ENCODE measurements at regions not wholly inside any gene's neighbourhood (a gene's known extent, or its start where the extent isn't known, plus 50 kb on each side); places are given as distances from the start of the nearest gene placed in this dataset.

DNA sequence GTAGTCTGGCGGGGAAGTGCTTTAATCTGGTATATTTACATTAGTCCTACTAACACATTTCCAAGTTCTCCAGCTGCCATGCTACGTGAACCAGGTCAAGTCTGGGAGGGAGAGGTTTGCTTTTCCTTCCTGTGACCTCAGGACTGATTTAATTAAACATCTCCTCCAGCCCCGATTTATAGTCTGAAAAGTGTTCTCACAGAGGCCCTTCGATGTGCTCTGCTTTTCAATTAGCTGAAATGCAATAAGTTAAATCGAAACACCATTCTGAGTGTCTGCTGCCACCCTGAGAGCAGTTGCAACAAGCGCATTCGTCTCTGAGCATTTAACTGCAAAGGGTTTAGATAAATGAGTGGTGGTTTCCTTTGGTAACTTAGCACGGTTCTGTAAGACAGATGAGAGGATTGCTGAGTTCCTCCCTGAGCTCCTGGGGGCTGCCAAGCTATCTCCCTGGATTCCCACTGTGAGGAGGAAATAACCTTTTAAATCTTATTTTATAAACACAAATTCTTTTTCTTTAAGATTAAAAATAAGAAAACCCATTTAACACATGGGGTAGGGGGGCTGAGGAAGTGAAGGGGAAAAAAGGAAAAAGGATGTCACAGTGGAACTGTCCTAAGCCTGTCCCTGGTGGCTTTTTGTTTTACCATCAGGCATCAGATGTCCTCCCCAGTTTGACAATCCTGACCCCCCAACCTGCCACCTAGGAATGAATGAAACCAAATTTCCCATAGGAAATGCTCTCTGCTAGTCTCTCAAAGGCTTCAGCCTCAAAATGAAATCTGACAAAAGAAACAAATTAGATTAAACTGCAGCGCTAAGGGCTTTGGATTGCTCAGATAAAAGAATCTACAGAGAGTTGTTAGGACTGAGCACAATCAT lies 56.5 kb upstream of the CREB1 start:
- peak; percentile 68 for DNase-seq (ENCODE audit: low read depth)
- TF ChIP-seq, protein P1, sequence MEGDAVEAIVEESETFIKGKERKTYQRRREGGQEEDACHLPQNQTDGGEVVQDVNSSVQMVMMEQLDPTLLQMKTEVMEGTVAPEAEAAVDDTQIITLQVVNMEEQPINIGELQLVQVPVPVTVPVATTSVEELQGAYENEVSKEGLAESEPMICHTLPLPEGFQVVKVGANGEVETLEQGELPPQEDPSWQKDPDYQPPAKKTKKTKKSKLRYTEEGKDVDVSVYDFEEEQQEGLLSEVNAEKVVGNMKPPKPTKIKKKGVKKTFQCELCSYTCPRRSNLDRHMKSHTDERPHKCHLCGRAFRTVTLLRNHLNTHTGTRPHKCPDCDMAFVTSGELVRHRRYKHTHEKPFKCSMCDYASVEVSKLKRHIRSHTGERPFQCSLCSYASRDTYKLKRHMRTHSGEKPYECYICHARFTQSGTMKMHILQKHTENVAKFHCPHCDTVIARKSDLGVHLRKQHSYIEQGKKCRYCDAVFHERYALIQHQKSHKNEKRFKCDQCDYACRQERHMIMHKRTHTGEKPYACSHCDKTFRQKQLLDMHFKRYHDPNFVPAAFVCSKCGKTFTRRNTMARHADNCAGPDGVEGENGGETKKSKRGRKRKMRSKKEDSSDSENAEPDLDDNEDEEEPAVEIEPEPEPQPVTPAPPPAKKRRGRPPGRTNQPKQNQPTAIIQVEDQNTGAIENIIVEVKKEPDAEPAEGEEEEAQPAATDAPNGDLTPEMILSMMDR (IDR thresholded peaks at IDR 0.05; ENCODE audit: control insufficient read depth, insufficient read depth, low read depth, low read length, missing control alignments): peak; percentile 86
- H3K4me3 ChIP-seq (ENCODE audit: control insufficient read depth, low read depth, low read length): no peak overlapping the region; the same call in 1 of the 2 replicates

DNA sequence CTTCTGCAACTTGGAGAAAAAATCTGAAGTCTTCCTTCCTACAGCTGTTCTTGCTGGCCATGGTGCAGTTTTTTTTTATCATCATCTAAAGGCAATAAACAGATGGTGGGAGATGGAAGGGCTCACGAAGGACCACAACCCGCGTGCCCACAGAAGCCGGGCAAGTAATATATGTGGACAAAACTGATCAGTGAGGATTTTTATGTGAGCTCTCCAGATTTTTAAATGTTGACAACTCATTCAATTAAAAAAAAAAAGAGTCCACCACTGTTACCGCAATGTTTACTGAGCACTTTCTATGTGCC lies 55.9 kb upstream of the CREB1 start:
- no peak for DNase-seq (ENCODE audit: low read depth)
- TF ChIP-seq, protein P1 (IDR thresholded peaks at IDR 0.05; ENCODE audit: control insufficient read depth, insufficient read depth, low read depth, low read length, missing control alignments): no peak
- H3K4me3 ChIP-seq (ENCODE audit: control insufficient read depth, low read depth, low read length): no peak overlapping the region

DNA sequence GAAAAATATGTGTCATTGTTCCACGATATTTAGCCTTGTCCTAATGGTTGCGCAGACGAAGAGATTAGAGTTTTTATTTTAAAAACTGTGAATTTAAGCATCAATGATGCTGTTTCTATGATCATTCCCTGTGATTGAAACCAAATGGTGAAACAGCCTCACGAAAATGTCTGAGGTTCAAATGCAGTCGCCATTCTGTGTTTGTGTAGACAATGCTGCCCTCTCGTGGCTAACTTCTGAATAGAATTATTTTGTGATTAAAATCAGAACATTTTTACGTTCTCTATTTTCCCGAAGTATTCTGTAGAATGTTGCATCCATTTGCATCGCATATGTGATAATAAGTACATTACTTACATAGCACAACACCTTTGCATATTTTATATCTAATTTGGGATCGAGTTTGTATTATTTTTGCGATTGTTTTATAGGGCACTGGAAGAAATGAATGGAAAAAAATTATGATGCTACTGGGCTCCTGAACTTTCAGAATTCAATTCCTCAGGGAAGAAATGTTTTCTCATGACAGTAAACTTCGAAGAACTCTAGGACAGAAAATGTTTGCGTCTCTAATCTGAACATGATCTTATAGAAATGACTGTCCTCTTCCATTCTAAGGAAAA lies 54.8 kb upstream of the CREB1 start:
- 0 out of 2 replicates have a peak overlapping the region, but pooled peaks have one; percentile 6 for H3K4me3 ChIP-seq (ENCODE audit: control insufficient read depth, low read depth, low read length)
- TF ChIP-seq, protein P1 (IDR thresholded peaks at IDR 0.05; ENCODE audit: control insufficient read depth, insufficient read depth, low read depth, low read length, missing control alignments): peak; percentile 46
- DNase-seq (ENCODE audit: low read depth): no peak

DNA sequence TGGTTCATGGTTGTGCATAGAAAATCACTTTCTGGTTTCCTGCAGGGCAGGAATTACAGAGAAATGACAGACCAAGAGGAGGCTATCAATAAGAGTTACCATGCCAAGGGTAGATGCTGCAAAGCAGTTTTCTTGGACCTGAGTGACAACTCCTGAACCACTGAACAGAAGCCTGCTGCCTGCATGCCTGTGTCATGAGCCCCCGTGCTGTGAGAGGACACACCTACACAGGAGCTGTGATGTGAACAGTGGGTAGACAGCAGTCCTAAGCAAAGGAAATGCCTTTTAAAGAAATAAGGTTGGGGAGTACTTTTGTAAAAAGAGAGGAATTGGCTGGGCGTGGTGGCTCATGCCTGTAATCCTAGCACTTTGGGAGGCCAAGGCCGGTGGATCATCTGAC lies 54.2 kb upstream of the CREB1 start:
- H3K4me3 ChIP-seq (ENCODE audit: control insufficient read depth, low read depth, low read length): no peak overlapping the region
- no peak for DNase-seq (ENCODE audit: low read depth)
- TF ChIP-seq, protein P1 (IDR thresholded peaks at IDR 0.05; ENCODE audit: control insufficient read depth, insufficient read depth, low read depth, low read length, missing control alignments): no peak

DNA sequence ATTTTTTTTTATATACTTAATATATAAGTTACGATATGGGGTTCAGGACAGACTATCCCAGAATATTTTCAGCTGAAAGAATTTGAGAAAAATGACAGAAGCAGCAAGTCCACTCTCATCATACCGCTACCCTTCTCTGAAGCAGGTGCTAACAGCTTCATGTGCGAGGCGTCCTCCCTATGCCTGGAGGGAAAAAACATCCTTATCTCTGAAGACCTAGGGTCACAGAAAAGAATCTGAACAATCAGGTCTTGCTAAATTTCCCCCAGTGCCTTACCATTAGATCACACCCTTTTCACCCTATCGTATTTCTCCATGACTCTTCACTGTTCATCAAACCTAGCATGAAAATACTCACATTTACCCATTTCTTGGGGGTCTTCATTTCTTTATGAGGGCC lies 51.9 kb upstream of the CREB1 start:
- TF ChIP-seq, protein P1 (IDR thresholded peaks at IDR 0.05; ENCODE audit: control insufficient read depth, insufficient read depth, low read depth, low read length, missing control alignments): no peak
- no peak for DNase-seq (ENCODE audit: low read depth)
- no peak overlapping the region for H3K4me3 ChIP-seq (ENCODE audit: control insufficient read depth, low read depth, low read length)

DNA sequence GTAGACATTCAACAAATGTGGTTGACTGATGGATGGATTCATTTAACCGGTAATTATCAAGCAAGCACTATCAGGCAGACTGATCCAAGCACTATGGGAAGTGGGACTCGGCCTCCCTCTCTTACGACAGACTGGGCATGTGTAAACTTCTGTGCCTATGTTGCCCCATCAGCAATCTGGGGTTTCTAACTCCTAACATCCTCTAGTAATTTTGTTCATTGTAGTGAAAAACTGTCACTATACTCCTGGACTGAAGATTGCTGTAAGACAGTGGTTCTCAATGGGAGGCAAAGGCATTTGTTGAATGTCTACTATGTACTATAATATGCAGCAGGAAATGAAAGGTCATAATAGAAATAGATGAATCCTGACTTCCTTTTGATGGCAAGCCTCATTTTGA lies 51.2 kb upstream of the CREB1 start:
- H3K4me3 ChIP-seq (ENCODE audit: control insufficient read depth, low read depth, low read length): no peak overlapping the region
- TF ChIP-seq, protein P1 (IDR thresholded peaks at IDR 0.05; ENCODE audit: control insufficient read depth, insufficient read depth, low read depth, low read length, missing control alignments): no peak
- DNase-seq (ENCODE audit: low read depth): no peak

Data from AG09309 (cell line).